ENCODE measurements at regions not wholly inside any gene's neighbourhood (a gene's known extent, or its start where the extent isn't known, plus 50 kb on each side); places are given as distances from the start of the nearest gene placed in this dataset.
"Not testable (repeated sequence)": the region's sequence is repeated elsewhere in the genome, so short reads cannot be mapped to it uniquely, and the experiment has no call there.

DNA sequence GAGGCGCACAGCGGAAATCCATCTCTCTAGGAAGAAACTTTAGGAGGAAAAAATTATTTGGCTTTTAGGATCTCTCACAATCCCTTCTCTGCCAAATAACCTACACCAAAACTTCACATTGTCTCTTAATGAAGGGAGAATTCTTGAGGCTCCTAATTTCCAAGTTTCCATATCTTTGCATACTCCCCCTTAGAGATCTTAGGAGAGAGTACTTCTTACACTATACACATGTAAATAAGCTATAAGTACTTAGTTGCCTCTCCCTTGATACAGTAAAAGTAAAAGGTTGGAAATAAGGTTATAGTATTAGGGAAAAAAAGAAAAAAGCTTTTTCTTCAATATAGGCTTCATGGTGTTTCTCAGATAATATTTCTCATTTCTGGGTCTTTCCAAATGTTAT lies 596.7 kb downstream of the SATB2 start:
- no peak overlapping the region for H3K27ac ChIP-seq
- no TSS peak for BruUV-seq (replicated peaks)
- no peak for DNase-seq
- H2AFZ ChIP-seq = no peak overlapping the region
- H3K4me2 ChIP-seq = no peak overlapping the region
- H3K4me1 ChIP-seq (replicated peaks; ENCODE audit: insufficient read depth) = no peaks in the 10 kb centered on the region
- no peaks in the 10 kb centered on the region for H3K9me3 ChIP-seq (ENCODE audit: insufficient read depth, low read depth)
- TF ChIP-seq EZH2 (IDR thresholded peaks at IDR 0.05; ENCODE audit: low read depth) = no peak
- TF ChIP-seq, protein P1, sequence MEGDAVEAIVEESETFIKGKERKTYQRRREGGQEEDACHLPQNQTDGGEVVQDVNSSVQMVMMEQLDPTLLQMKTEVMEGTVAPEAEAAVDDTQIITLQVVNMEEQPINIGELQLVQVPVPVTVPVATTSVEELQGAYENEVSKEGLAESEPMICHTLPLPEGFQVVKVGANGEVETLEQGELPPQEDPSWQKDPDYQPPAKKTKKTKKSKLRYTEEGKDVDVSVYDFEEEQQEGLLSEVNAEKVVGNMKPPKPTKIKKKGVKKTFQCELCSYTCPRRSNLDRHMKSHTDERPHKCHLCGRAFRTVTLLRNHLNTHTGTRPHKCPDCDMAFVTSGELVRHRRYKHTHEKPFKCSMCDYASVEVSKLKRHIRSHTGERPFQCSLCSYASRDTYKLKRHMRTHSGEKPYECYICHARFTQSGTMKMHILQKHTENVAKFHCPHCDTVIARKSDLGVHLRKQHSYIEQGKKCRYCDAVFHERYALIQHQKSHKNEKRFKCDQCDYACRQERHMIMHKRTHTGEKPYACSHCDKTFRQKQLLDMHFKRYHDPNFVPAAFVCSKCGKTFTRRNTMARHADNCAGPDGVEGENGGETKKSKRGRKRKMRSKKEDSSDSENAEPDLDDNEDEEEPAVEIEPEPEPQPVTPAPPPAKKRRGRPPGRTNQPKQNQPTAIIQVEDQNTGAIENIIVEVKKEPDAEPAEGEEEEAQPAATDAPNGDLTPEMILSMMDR (conservative IDR thresholded peaks at IDR 0.05) = no peak
- intact Hi-C loops (cut with micrococcal nuclease; ENCODE audit: unreplicated experiment) = no loop called here
- H3K27me3 ChIP-seq (ENCODE audit: insufficient read depth, low read depth) = no peaks in the 10 kb centered on the region
- H3K79me2 ChIP-seq (ENCODE audit: low read depth) = no peaks in the 10 kb centered on the region
- H4K20me1 ChIP-seq (ENCODE audit: insufficient read depth) = no peaks in the 10 kb centered on the region
- H3K4me3 ChIP-seq = no peak overlapping the region
- CTCF ChIA-PET = no interaction called here
- no peaks in the 10 kb centered on the region for H3F3A ChIP-seq (ENCODE audit: insufficient read depth, low read depth)
- no peaks in the 10 kb centered on the region for H3K9me2 ChIP-seq (ENCODE audit: insufficient read depth)
- POLR2A ChIA-PET (ENCODE audit: unreplicated experiment) = no interaction called here
- no peaks in the 10 kb centered on the region for H3K36me3 ChIP-seq (ENCODE audit: low read depth)

GRCh38 chr2:198857246-198857645 lies 600.5 kb downstream of the SATB2 start:
- ChIA-PET POLR2A (ENCODE audit: unreplicated experiment) (interaction anchor here (0.6 kb wide), 1 partner anchor 96 kb away, joined by 5 read pairs; no protein-coding TSS in a partner anchor), CTCF (no interaction called here)
- H3K4me2 ChIP-seq = no peak overlapping the region
- no peaks in the 10 kb centered on the region for H3F3A ChIP-seq (ENCODE audit: insufficient read depth, low read depth)
- no peaks in the 10 kb centered on the region for H3K79me2 ChIP-seq (ENCODE audit: low read depth)
- no peaks in the 10 kb centered on the region for H3K4me1 ChIP-seq (replicated peaks; ENCODE audit: insufficient read depth)
- no TSS peak for BruUV-seq (replicated peaks)
- DNase-seq = no peak
- TF ChIP-seq, protein P1 (conservative IDR thresholded peaks at IDR 0.05) = no peak
- TF ChIP-seq EZH2 (IDR thresholded peaks at IDR 0.05; ENCODE audit: low read depth) = no peak
- H4K20me1 ChIP-seq (ENCODE audit: insufficient read depth) = no peaks in the 10 kb centered on the region
- no peak overlapping the region for H2AFZ ChIP-seq
- intact Hi-C loops (cut with micrococcal nuclease; ENCODE audit: unreplicated experiment) = no loop called here
- H3K27me3 ChIP-seq (ENCODE audit: insufficient read depth, low read depth) = no peaks in the 10 kb centered on the region
- H3K27ac ChIP-seq = no peak overlapping the region
- no peaks in the 10 kb centered on the region for H3K9me2 ChIP-seq (ENCODE audit: insufficient read depth)
- no peak overlapping the region for H3K4me3 ChIP-seq
- no peaks in the 10 kb centered on the region for H3K36me3 ChIP-seq (ENCODE audit: low read depth)
- no peaks in the 10 kb centered on the region for H3K9me3 ChIP-seq (ENCODE audit: insufficient read depth, low read depth)

GRCh38 chr2:198855746-198856145 lies 602.0 kb downstream of the SATB2 start:
- H3F3A ChIP-seq (ENCODE audit: insufficient read depth, low read depth); POLR2A ChIA-PET (ENCODE audit: unreplicated experiment); H3K79me2 ChIP-seq (ENCODE audit: low read depth); H3K4me1 ChIP-seq (replicated peaks; ENCODE audit: insufficient read depth); DNase-seq; H3K9me2 ChIP-seq (ENCODE audit: insufficient read depth); H2AFZ ChIP-seq; H3K27me3 ChIP-seq (ENCODE audit: insufficient read depth, low read depth); H4K20me1 ChIP-seq (ENCODE audit: insufficient read depth); H3K27ac ChIP-seq; intact Hi-C loops (cut with micrococcal nuclease; ENCODE audit: unreplicated experiment); H3K9me3 ChIP-seq (ENCODE audit: insufficient read depth, low read depth); H3K36me3 ChIP-seq (ENCODE audit: low read depth); H3K4me2 ChIP-seq; BruUV-seq (replicated peaks); H3K4me3 ChIP-seq; CTCF ChIA-PET: not testable (repeated sequence)

GRCh38 chr2:198852248-198852647 lies 605.5 kb downstream of the SATB2 start:
- no peaks in the 10 kb centered on the region for H3K36me3 ChIP-seq (ENCODE audit: low read depth)
- TF ChIP-seq, protein P1 (conservative IDR thresholded peaks at IDR 0.05) = no peak
- TF ChIP-seq EZH2 (IDR thresholded peaks at IDR 0.05; ENCODE audit: low read depth) = no peak

More at GRCh38 chr2:198852248-198852647, 605.5 kb downstream of the SATB2 start:
- H3K9me2 ChIP-seq (ENCODE audit: insufficient read depth) = no peaks in the 10 kb centered on the region
- H3K27ac ChIP-seq = no peak overlapping the region
- no TSS peak for BruUV-seq (replicated peaks)
- H2AFZ ChIP-seq = no peak overlapping the region
- CTCF ChIA-PET = no interaction called here
- no peaks in the 10 kb centered on the region for H4K20me1 ChIP-seq (ENCODE audit: insufficient read depth)
- H3K79me2 ChIP-seq (ENCODE audit: low read depth) = no peaks in the 10 kb centered on the region
- H3K4me2 ChIP-seq = no peak overlapping the region
- no peak for DNase-seq
- H3K9me3 ChIP-seq (ENCODE audit: insufficient read depth, low read depth) = no peaks in the 10 kb centered on the region
- POLR2A ChIA-PET (ENCODE audit: unreplicated experiment) = no interaction called here
- H3K4me3 ChIP-seq = no peak overlapping the region
- no peaks in the 10 kb centered on the region for H3K27me3 ChIP-seq (ENCODE audit: insufficient read depth, low read depth)
- H3F3A ChIP-seq (ENCODE audit: insufficient read depth, low read depth) = no peaks in the 10 kb centered on the region
- intact Hi-C loops (cut with micrococcal nuclease; ENCODE audit: unreplicated experiment) = no loop called here
- no peaks in the 10 kb centered on the region for H3K4me1 ChIP-seq (replicated peaks; ENCODE audit: insufficient read depth)

Data from PC-9 (cell line).